H1 (cell line): ENCODE measurements at regions not wholly inside any gene's neighbourhood (a gene's known extent, or its start where the extent isn't known, plus 50 kb on each side); places are given as distances from the start of the nearest gene placed in this dataset.

Experiments used
- CTCF ChIA-PET: fragments of 300-600 bp; sonication (Branson Sonifier 250); formaldehyde crosslinking; loops from one replicate; lab custom pipeline; 2021; ENCODE audit not compliant: partially characterized antibody; lab: Charles Lee
- POLR2A ChIA-PET: fragments of 300-600 bp; sonication (Branson Sonifier 250); formaldehyde crosslinking; loops from one replicate; lab custom pipeline; 2021; ENCODE audit warnings: inconsistent platforms; ENCODE audit not compliant: partially characterized antibody; lab: Charles Lee
- DNase-seq, 2 experiments: peaks; one replicate each; pipeline versions ENCODE4 v3.0.0 to v3.0.0-alpha.2; 2010 to 2022; ENCODE audit warnings: low spot score in 2 of 2, low read depth in 1 of 2, mixed read lengths in 1 of 2
- FAIRE-seq: peaks from 2 replicates; lab custom pipeline; 2011; peaks lifted over from hg19 to GRCh38; lab: Jason Lieb, UNC
- H2AFZ ChIP-seq: 2 replicates; pipeline ENCODE4 v1.8.1; 2012; ENCODE audit warnings: low read length, inconsistent platforms
- H2AK5ac ChIP-seq: 2 replicates; pipeline ENCODE4 v1.6.1; 2013; ENCODE audit warnings: low read depth, low read length
- H2BK120ac ChIP-seq: replicated peaks from 2 replicates; pipeline ENCODE3; 2013; ENCODE audit warnings: low read depth, low read length, inconsistent platforms
- H2BK12ac ChIP-seq: 2 replicates; pipeline ENCODE4 v1.6.1; 2013; ENCODE audit warnings: low read depth, low read length
- H2BK15ac ChIP-seq: 2 replicates; pipeline ENCODE4 v1.6.1; 2013; ENCODE audit warnings: low read length
- H2BK20ac ChIP-seq: 2 replicates; pipeline ENCODE4 v1.6.1; 2013; ENCODE audit warnings: low read length
- H2BK5ac ChIP-seq: 2 replicates; pipeline ENCODE4 v1.6.1; 2013; ENCODE audit warnings: low read depth, low read length
- H3K14ac ChIP-seq: 2 replicates; pipeline ENCODE4 v1.6.1; 2013; ENCODE audit warnings: inconsistent platforms; ENCODE audit not compliant: insufficient read length
- H3K18ac ChIP-seq: 2 replicates; pipeline ENCODE4 v1.6.1; 2013; ENCODE audit warnings: low read length; ENCODE audit errors: extremely low read depth
- H3K23ac ChIP-seq: 2 replicates; pipeline ENCODE4 v1.6.1; 2013; ENCODE audit warnings: inconsistent platforms; ENCODE audit not compliant: insufficient read length
- H3K23me2 ChIP-seq: 2 replicates; pipeline ENCODE4 v1.6.1; 2013; ENCODE audit warnings: low read depth, low read length
- H3K27ac ChIP-seq: 2 replicates; pipeline ENCODE4 v1.6.1; 2011; ENCODE audit warnings: low read depth, low read length, inconsistent platforms
- H3K27me3 ChIP-seq, 4 experiments: replicated peaks in 1 of 4; 1 replicate in 1 of 4; 2 replicates in 3 of 4; pipeline versions ENCODE4 v1.6.1 to v1.8.1; 2011 to 2013; ENCODE audit warnings: low read length in 3 of 4, mild to moderate bottlenecking in 3 of 4, inconsistent platforms in 2 of 4, mixed read lengths in 2 of 4, moderate library complexity in 1 of 4; ENCODE audit not compliant: control insufficient read depth in 3 of 4, insufficient read depth in 3 of 4; ENCODE audit errors: extremely low read depth in 1 of 4
- H3K36me3 ChIP-seq, 4 experiments: 2 replicates each; pipeline versions ENCODE4 v1.6.1 to v1.8.1; 2011 to 2013; ENCODE audit warnings: mild to moderate bottlenecking in 4 of 4, low read length in 3 of 4, moderate library complexity in 2 of 4, control low read depth in 1 of 4, inconsistent platforms in 1 of 4; ENCODE audit not compliant: insufficient read depth in 4 of 4, control insufficient read depth in 2 of 4
- H3K4ac ChIP-seq: replicated peaks from 2 replicates; pipeline ENCODE3; 2013; ENCODE audit warnings: low read length, low read depth, mixed read lengths, inconsistent platforms; ENCODE audit not compliant: insufficient read length
- H3K4me1 ChIP-seq, 4 experiments: replicated peaks in 1 of 4; 1 replicate in 1 of 4; 2 replicates in 3 of 4; pipeline versions ENCODE4 v1.6.1 to v1.8.1; 2011 to 2013; ENCODE audit warnings: low read length in 3 of 4, inconsistent platforms in 2 of 4, mixed read lengths in 1 of 4; ENCODE audit not compliant: insufficient read depth in 4 of 4, control insufficient read depth in 3 of 4
- H3K4me2 ChIP-seq, 2 experiments: 2 replicates each; pipeline versions ENCODE4 v1.6.1 to v1.8.1; 2011 to 2013; ENCODE audit warnings: low read depth in 2 of 2, low read length in 2 of 2, control low read depth in 1 of 2, inconsistent platforms in 1 of 2, mild to moderate bottlenecking in 1 of 2; ENCODE audit not compliant: insufficient read depth in 1 of 2
- H3K4me3 ChIP-seq, 4 experiments: fragments of 200-600, 300-600 bp in 1 of 4; sonication (generic), shearing (Covaris generic), sonication (Bioruptor Twin) in 1 of 4; 2 replicates each; pipeline versions ENCODE4 v1.5.1 to v1.8.1; 2011 to 2016; ENCODE audit warnings: low read length in 4 of 4, low read depth in 3 of 4, control low read depth in 2 of 4, inconsistent platforms in 2 of 4, mild to moderate bottlenecking in 2 of 4, mixed read lengths in 1 of 4, moderate library complexity in 1 of 4; ENCODE audit not compliant: insufficient read depth in 2 of 4; ENCODE audit errors: extremely low read depth in 1 of 4
- H3K56ac ChIP-seq: replicated peaks from 2 replicates; pipeline ENCODE3; 2013; ENCODE audit warnings: low read depth, mild to moderate bottlenecking, mixed read lengths, low read length, inconsistent platforms; ENCODE audit not compliant: insufficient read length
- H3K79me1 ChIP-seq: 2 replicates; pipeline ENCODE4 v1.6.1; 2013; ENCODE audit warnings: low read depth, low read length, control low read depth
- H3K79me2 ChIP-seq, 2 experiments: 2 replicates each; pipeline versions ENCODE4 v1.6.1 to v1.8.1; 2012 to 2013; ENCODE audit warnings: low read length in 2 of 2, mild to moderate bottlenecking in 2 of 2, inconsistent platforms in 1 of 2; ENCODE audit not compliant: insufficient read depth in 2 of 2, control insufficient read depth in 1 of 2
- H3K9ac ChIP-seq, 4 experiments: replicated peaks in 1 of 4; 1 replicate in 1 of 4; 2 replicates in 3 of 4; pipeline versions ENCODE4 v1.6.1 to v1.8.1; 2011 to 2013; ENCODE audit warnings: low read depth in 3 of 4, low read length in 3 of 4, control low read depth in 2 of 4, mild to moderate bottlenecking in 2 of 4, moderate library complexity in 2 of 4, inconsistent platforms in 1 of 4; ENCODE audit errors: extremely low read depth in 1 of 4
- H3K9me3 ChIP-seq, 2 experiments: 2 replicates each; pipeline versions ENCODE4 v1.6.1 to v1.8.1; 2012 to 2013; ENCODE audit warnings: mild to moderate bottlenecking in 2 of 2, moderate library complexity in 2 of 2, control low read depth in 1 of 2, inconsistent platforms in 1 of 2, low read depth in 1 of 2, low read length in 1 of 2, mixed read lengths in 1 of 2; ENCODE audit not compliant: insufficient read depth in 2 of 2
- H4K20me1 ChIP-seq, 2 experiments: replicated peaks in 1 of 2; 2 replicates each; pipeline versions ENCODE3 to v1.8.1; 2011 to 2013; ENCODE audit warnings: inconsistent platforms in 2 of 2, low read length in 2 of 2, mild to moderate bottlenecking in 1 of 2; ENCODE audit not compliant: insufficient read depth in 2 of 2, control insufficient read depth in 1 of 2
- H4K5ac ChIP-seq: 2 replicates; pipeline ENCODE4 v1.6.1; 2013; ENCODE audit warnings: low read length, low read depth, mixed read lengths, inconsistent platforms; ENCODE audit not compliant: insufficient read length
- H4K8ac ChIP-seq: 2 replicates; pipeline ENCODE4 v1.8.0; 2013; ENCODE audit warnings: mild to moderate bottlenecking, moderate library complexity, low read length, inconsistent platforms; ENCODE audit not compliant: insufficient read depth; ENCODE audit errors: extremely low read depth
- H4K91ac ChIP-seq: replicated peaks from 2 replicates; pipeline ENCODE3; 2013; ENCODE audit warnings: low read length, mixed read lengths, inconsistent platforms; ENCODE audit not compliant: insufficient read length
- ASH2L ChIP-seq: fragments of 200-600, 300-600 bp; sonication (generic); IDR thresholded peaks from one replicate; pipeline ENCODE4 v1.7.1; 2017; ENCODE audit warnings: low read length
- GABPA ChIP-seq: IDR thresholded peaks from 2 replicates; pipeline ENCODE4 v1.6.1; 2011; ENCODE audit warnings: mild to moderate bottlenecking, low read length, moderate library complexity, borderline replicate concordance; ENCODE audit not compliant: insufficient read depth
- POLR2A ChIP-seq, 2 experiments: IDR thresholded peaks; 1 replicate in 1 of 2; 2 replicates in 1 of 2; pipeline ENCODE4 v1.6.1; 2011; ENCODE audit warnings: low read depth in 2 of 2, low read length in 2 of 2, mild to moderate bottlenecking in 2 of 2; ENCODE audit errors: control extremely low read depth in 1 of 2
- POLR2AphosphoS5 ChIP-seq: IDR thresholded peaks from 2 replicates; pipeline ENCODE4 v1.6.1; 2011; ENCODE audit warnings: low read depth, low read length
- RAD21 ChIP-seq, 2 experiments: IDR thresholded peaks in 1 of 2; conservative IDR thresholded peaks in 1 of 2; 2 replicates each; pipeline ENCODE4 v1.6.1; 2011; ENCODE audit warnings: low read depth in 2 of 2, low read length in 2 of 2, improper control_type of control experiment in 1 of 2, inconsistent platforms in 1 of 2, mild to moderate bottlenecking in 1 of 2, moderate library complexity in 1 of 2
- RFX5 ChIP-seq: IDR thresholded peaks from 2 replicates; pipeline ENCODE4 v1.6.1; 2011; ENCODE audit warnings: low read depth, low read length, improper control_type of control experiment, borderline replicate concordance
- SAP30 ChIP-seq: fragments of 300-600 bp; sonication (generic); IDR thresholded peaks from 2 replicates; pipeline ENCODE4 v1.7.1; 2012; ENCODE audit warnings: low read length, moderate library complexity, mild to moderate bottlenecking, inconsistent platforms; ENCODE audit not compliant: insufficient read depth, insufficient replicate concordance
- SP1 ChIP-seq: IDR thresholded peaks from 2 replicates; pipeline ENCODE4 v1.6.1; 2011; ENCODE audit warnings: low read depth, low read length
- SP4 ChIP-seq: IDR thresholded peaks from 2 replicates; pipeline ENCODE4 v1.6.1; 2012; ENCODE audit warnings: low read length, inconsistent platforms
- TAF1 ChIP-seq: IDR thresholded peaks from 2 replicates; pipeline ENCODE4 v1.6.1; 2011; ENCODE audit warnings: mild to moderate bottlenecking, low read depth, low read length
- ZNF274 ChIP-seq: IDR thresholded peaks from 2 replicates; pipeline ENCODE4 v1.7.0; 2012; ENCODE audit warnings: low read length, borderline replicate concordance; ENCODE audit errors: extremely low read depth
- WGBS, 2 experiments: shearing (Covaris generic) in 1 of 2; methylation state at CpG; one replicate each; pipeline versions ENCODE4 v1.1.6 to v1.1.7; 2013 to 2015; ENCODE audit warnings: low lambda C conversion rate in 2 of 2, mixed read lengths in 2 of 2, inconsistent platforms in 1 of 2, low coverage in 1 of 2, missing lambda C conversion rate in 1 of 2; ENCODE audit not compliant: insufficient replicate concordance in 2 of 2, insufficient coverage in 1 of 2, insufficient read length in 1 of 2; ENCODE audit errors: extremely low coverage in 1 of 2, missing lambda C conversion rate in 1 of 2; 5-methylcytosine and 5-hydroxymethylcytosine counted together

DNA sequence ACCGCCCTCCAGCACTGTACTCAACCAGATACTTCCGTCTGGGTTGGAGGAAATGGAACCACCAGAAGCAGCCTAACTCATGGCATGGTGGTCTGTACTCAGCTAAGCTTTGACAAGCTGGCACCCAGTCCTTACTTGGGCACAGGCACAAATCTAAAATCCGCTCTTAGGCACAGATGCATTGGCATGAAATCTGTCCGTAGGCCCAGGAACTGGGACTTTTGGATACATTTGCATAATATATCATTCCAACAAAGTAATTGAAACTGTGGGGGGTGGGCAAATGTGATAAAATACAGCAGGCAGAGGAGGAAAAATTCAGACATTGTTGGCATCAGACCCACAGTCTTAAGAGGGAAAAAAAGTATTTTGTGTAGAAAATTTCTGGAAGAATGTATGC lies 75.4 kb downstream of the C3orf85 start:
- Histone ChIP-seq H3K23me2 (peaks cover 1% of the 10 kb centered on the region; the same call in 1 of the 2 replicates), H2BK15ac (no peak overlapping the region), H2BK12ac (no peak overlapping the region), H3K36me3 (no peaks in the 10 kb centered on the region), H3K27ac (no peak overlapping the region), H3K9me3 (no peaks in the 10 kb centered on the region), H3K4ac (no peak overlapping the region), H4K5ac (no peak overlapping the region), H3K23ac (no peak overlapping the region), H3K27me3 (no peaks in the 10 kb centered on the region), H3K56ac (no peak overlapping the region), H2AFZ (no peak overlapping the region), H3K79me1 (no peaks in the 10 kb centered on the region), H3K79me2 (no peaks in the 10 kb centered on the region), H2BK20ac (no peak overlapping the region), H3K14ac (no peak overlapping the region), H4K20me1 (no peaks in the 10 kb centered on the region), H3K18ac (no peak overlapping the region), H2AK5ac (no peak overlapping the region), H4K91ac (no peak overlapping the region), H2BK5ac (no peak overlapping the region), H3K4me3 (no peak overlapping the region), H3K4me2 (no peak overlapping the region), H2BK120ac (no peak overlapping the region), H3K4me1 (no peaks in the 10 kb centered on the region), H4K8ac (no peak overlapping the region), H3K9ac (no peak overlapping the region)
- FAIRE-seq (no peak), DNase-seq (no peak)
- TF ChIP-seq RAD21 (IDR thresholded peaks at IDR 0.05 in 1 of 2, conservative IDR thresholded peaks at IDR 0.05 in 1 of 2; ENCODE audit: low read depth in 2 of 2, low read length in 2 of 2) (no peak), POLR2AphosphoS5 (no peak), SAP30 (no peak), GABPA (no peak), ASH2L (no peak), ZNF274 (no peak), RFX5 (no peak), TAF1 (no peak), SP1 (no peak), POLR2A (IDR thresholded peaks at IDR 0.05; ENCODE audit: control extremely low read depth in 1 of 2, low read depth in 2 of 2, low read length in 2 of 2) (no peak), SP4 (no peak)
- 95% methylated on average over 4 of the region's 4 CpGs; no CpG with 5 or more reads in 1 of the 2 experiments for WGBS, 2 experiments
- POLR2A ChIA-PET: no interaction called here
- CTCF ChIA-PET: interaction anchor here (1.3 to 1.6 kb wide), 2 partner anchors 12 to 113 kb away, joined by 3 to 6 read pairs; no protein-coding TSS in a partner anchor
